ENCODE measurements at regions not wholly inside any gene's neighbourhood (a gene's known extent, or its start where the extent isn't known, plus 50 kb on each side); places are given as distances from the start of the nearest gene placed in this dataset.
"Not testable (repeated sequence)": the region's sequence is repeated elsewhere in the genome, so short reads cannot be mapped to it uniquely, and the experiment has no call there.

- DNase-seq (ENCODE audit: low read depth) = no peak
- no peak for TF ChIP-seq CTCF (IDR thresholded peaks at IDR 0.05; ENCODE audit: low read depth, low read length, missing control alignments)
- in situ Hi-C loops (cut with HindIII; ENCODE audit: low sequenced_read_pairs) = no loop called here
- no peak overlapping the region for H3K4me3 ChIP-seq (ENCODE audit: low read depth, low read length)
Measured at GRCh38 chr4:77236806-77237205, 79.8 kb downstream of the CCNG2 start.

GRCh38 chr4:77240469-77241066, 83.6 kb downstream of the CCNG2 start:
- in situ Hi-C loops (cut with HindIII; ENCODE audit: low sequenced_read_pairs) = no loop called here
- TF ChIP-seq CTCF (IDR thresholded peaks at IDR 0.05; ENCODE audit: low read depth, low read length, missing control alignments) = peak; percentile 74
- no peak overlapping the region for H3K4me3 ChIP-seq (ENCODE audit: low read depth, low read length)
- peak; percentile 24 for DNase-seq (ENCODE audit: low read depth)

- no peak for TF ChIP-seq CTCF (IDR thresholded peaks at IDR 0.05; ENCODE audit: low read depth, low read length, missing control alignments)
- H3K4me3 ChIP-seq (ENCODE audit: low read depth, low read length) = no peak overlapping the region
- in situ Hi-C loops (cut with HindIII; ENCODE audit: low sequenced_read_pairs) = no loop called here
- no peak for DNase-seq (ENCODE audit: low read depth)
Measured at GRCh38 chr4:77248805-77249204, 91.8 kb downstream of the CCNG2 start.

GRCh38 chr4:77251751-77252150, 94.7 kb downstream of the CCNG2 start:
- no peak overlapping the region for H3K4me3 ChIP-seq (ENCODE audit: low read depth, low read length)
- DNase-seq (ENCODE audit: low read depth) = no peak
- no peak for TF ChIP-seq CTCF (IDR thresholded peaks at IDR 0.05; ENCODE audit: low read depth, low read length, missing control alignments)
- in situ Hi-C loops (cut with HindIII; ENCODE audit: low sequenced_read_pairs) = no loop called here

- TF ChIP-seq CTCF (IDR thresholded peaks at IDR 0.05; ENCODE audit: low read depth, low read length, missing control alignments) = no peak
- DNase-seq (ENCODE audit: low read depth) = no peak
- no peak overlapping the region for H3K4me3 ChIP-seq (ENCODE audit: low read depth, low read length)
- in situ Hi-C loops (cut with HindIII; ENCODE audit: low sequenced_read_pairs) = no loop called here
Measured at GRCh38 chr4:77263247-77263646, 106.2 kb downstream of the CCNG2 start.

GRCh38 chr4:77263976-77264375, 107.0 kb downstream of the CCNG2 start:
- H3K4me3 ChIP-seq (ENCODE audit: low read depth, low read length); in situ Hi-C loops (cut with HindIII; ENCODE audit: low sequenced_read_pairs); DNase-seq (ENCODE audit: low read depth): not testable (repeated sequence)

- no peak for TF ChIP-seq CTCF (IDR thresholded peaks at IDR 0.05; ENCODE audit: low read depth, low read length, missing control alignments)
- no peak for DNase-seq (ENCODE audit: low read depth)
- no peak overlapping the region for H3K4me3 ChIP-seq (ENCODE audit: low read depth, low read length)
- in situ Hi-C loops (cut with HindIII; ENCODE audit: low sequenced_read_pairs) = no loop called here
Measured at GRCh38 chr4:77264826-77265225, 107.8 kb downstream of the CCNG2 start.

Measured in astrocyte of the cerebellum (primary cell).